ENCODE measurements at regions not wholly inside any gene's neighbourhood (a gene's known extent, or its start where the extent isn't known, plus 50 kb on each side); places are given as distances from the start of the nearest gene placed in this dataset.

- no peak overlapping the region for H3K27ac ChIP-seq
- H3K36me3 ChIP-seq (ENCODE audit: low read depth, missing control alignments), result no peaks in the 10 kb centered on the region
- intact Hi-C loops (cut with DNase I; ENCODE audit: low total_unique reads), result no loop called here
- H3K27me3 ChIP-seq, result no peaks in the 10 kb centered on the region
- WGBS, 2 donors, result 69 to 90% methylated on average over 2 of the region's 2 CpGs
- H3K9me3 ChIP-seq, result no peaks in the 10 kb centered on the region
- no peak for DNase-seq
- H3K4me1 ChIP-seq, result no peaks in the 10 kb centered on the region
- TF ChIP-seq, protein P1, sequence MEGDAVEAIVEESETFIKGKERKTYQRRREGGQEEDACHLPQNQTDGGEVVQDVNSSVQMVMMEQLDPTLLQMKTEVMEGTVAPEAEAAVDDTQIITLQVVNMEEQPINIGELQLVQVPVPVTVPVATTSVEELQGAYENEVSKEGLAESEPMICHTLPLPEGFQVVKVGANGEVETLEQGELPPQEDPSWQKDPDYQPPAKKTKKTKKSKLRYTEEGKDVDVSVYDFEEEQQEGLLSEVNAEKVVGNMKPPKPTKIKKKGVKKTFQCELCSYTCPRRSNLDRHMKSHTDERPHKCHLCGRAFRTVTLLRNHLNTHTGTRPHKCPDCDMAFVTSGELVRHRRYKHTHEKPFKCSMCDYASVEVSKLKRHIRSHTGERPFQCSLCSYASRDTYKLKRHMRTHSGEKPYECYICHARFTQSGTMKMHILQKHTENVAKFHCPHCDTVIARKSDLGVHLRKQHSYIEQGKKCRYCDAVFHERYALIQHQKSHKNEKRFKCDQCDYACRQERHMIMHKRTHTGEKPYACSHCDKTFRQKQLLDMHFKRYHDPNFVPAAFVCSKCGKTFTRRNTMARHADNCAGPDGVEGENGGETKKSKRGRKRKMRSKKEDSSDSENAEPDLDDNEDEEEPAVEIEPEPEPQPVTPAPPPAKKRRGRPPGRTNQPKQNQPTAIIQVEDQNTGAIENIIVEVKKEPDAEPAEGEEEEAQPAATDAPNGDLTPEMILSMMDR (IDR thresholded peaks at IDR 0.05), result no peak
- TF ChIP-seq POLR2A (IDR thresholded peaks at IDR 0.05), result no peak
- H3K4me3 ChIP-seq, result no peak overlapping the region
Measured at GRCh38 chr1:242787968-242788367, 263.5 kb upstream of the PLD5 start.

DNA sequence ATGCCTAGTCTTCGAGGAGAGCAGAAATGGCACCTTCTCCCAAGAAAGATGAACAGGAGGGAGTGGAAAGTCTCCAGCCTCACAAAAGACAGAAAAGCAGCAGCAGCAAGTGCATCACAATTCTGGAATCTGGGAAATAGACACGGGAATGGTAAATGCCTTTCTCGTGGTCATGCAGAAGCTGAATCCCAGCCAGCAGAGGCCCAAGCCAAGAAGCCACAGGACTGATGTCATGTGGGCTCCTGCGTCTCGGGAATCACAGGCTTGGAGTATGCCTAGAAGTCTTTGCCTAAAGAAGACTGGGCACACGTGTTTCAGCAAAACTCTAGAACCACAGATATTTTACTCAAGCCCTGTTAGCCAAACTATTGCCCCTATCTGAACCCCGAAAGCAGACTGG lies 260.3 kb upstream of the PLD5 start:
- H3K27ac ChIP-seq, result no peak overlapping the region
- H3K4me3 ChIP-seq, result no peak overlapping the region
- H3K9me3 ChIP-seq, result no peaks in the 10 kb centered on the region
- H3K4me1 ChIP-seq, result no peaks in the 10 kb centered on the region
- H3K27me3 ChIP-seq, result no peaks in the 10 kb centered on the region
- H3K36me3 ChIP-seq (ENCODE audit: low read depth, missing control alignments), result no peaks in the 10 kb centered on the region
- TF ChIP-seq, protein P1 (IDR thresholded peaks at IDR 0.05), result no peak
- no peak for TF ChIP-seq POLR2A (IDR thresholded peaks at IDR 0.05)
- 63 to 68% methylated on average over 7 of the region's 7 CpGs for WGBS, 2 donors
- DNase-seq, result no peak
- intact Hi-C loops (cut with DNase I; ENCODE audit: low total_unique reads), result no loop called here

DNA sequence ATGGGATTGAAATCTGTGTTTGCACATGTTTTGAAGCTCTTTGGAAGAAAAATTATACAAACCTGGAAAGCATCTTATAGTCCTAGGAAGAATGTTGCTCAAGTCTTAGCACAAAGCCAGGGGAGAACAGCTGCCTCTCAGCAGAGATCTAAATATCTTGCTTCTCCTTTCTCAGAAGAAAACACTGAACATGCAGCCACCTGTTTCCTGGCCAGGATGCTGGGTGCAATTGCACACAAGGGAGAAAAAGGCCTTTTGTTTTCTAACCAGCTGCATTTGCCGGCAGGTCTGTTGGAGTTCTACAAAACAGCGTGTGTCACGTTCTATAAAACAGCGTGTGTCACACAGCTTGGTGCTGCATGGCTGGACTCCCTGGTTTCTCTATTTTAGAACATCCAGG lies 259.6 kb upstream of the PLD5 start:
- Histone ChIP-seq H3K4me3 (no peak overlapping the region), H3K27me3 (no peaks in the 10 kb centered on the region), H3K4me1 (no peaks in the 10 kb centered on the region), H3K36me3 (ENCODE audit: low read depth, missing control alignments) (no peaks in the 10 kb centered on the region), H3K9me3 (no peaks in the 10 kb centered on the region), H3K27ac (no peak overlapping the region)
- DNase-seq, result no peak
- no peak for TF ChIP-seq POLR2A (IDR thresholded peaks at IDR 0.05)
- TF ChIP-seq, protein P1 (IDR thresholded peaks at IDR 0.05), result no peak
- WGBS, 2 donors, result 73 to 78% methylated on average over 3 to 4 of the region's 4 CpGs
- intact Hi-C loops (cut with DNase I; ENCODE audit: low total_unique reads), result no loop called here

DNA sequence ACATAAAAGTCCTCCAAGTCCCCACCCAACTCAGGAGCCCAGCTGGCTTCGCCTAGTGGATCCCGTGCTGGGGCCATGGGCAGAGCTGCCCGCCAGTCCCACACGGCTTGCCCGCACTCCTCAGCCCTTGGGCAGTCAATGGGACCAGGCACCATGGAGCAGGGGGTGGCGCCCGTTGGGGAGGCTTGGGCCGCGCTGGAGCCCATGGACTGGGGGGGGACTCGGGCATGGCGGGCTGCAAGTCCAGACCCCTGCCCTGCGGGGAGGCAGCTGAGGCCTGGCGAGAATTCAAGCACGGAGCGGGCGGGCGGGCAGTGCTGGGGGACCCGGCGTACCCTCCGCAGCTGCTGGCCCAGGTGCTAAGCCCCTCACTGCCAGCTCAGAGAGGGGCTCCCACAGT lies 249.8 kb upstream of the PLD5 start:
- DNase-seq, result no peak

DNA sequence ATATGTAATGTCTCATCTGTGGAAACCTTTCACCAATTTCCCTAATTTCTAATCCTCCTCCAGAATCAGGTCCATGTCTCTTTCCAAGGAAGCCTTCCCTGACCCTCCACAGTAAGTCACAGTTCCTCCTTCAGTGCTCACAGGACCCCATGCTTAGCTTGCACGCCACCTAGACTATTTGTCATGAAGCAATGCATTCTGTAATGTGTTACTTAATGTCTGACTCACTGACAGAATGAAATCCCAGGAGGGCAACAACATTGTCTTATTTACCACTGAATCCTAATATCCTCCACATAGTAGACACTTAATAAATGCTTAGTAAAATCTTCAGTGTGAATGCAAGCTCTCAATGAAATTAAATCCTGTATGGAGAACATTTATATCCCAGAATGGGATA lies 245.9 kb upstream of the PLD5 start:
- no peaks in the 10 kb centered on the region for H3K27me3 ChIP-seq
- TF ChIP-seq, protein P1 (IDR thresholded peaks at IDR 0.05), result no peak
- TF ChIP-seq POLR2A (IDR thresholded peaks at IDR 0.05), result no peak
- 63 to 69% methylated on average over 1 of the region's 1 CpG for WGBS, 2 donors

More for the DNA sequence above, 249.8 kb upstream of the PLD5 start:
- Histone ChIP-seq H3K27ac (no peak overlapping the region), H3K9me3 (no peaks in the 10 kb centered on the region), H3K4me3 (no peak overlapping the region), H3K4me1 (no peaks in the 10 kb centered on the region), H3K36me3 (ENCODE audit: low read depth, missing control alignments) (no peaks in the 10 kb centered on the region), H3K27me3 (no peaks in the 10 kb centered on the region)
- TF ChIP-seq, protein P1 (IDR thresholded peaks at IDR 0.05), result no peak
- no peak for TF ChIP-seq POLR2A (IDR thresholded peaks at IDR 0.05)
- 88% methylated on average over 20 of the region's 20 CpGs; no CpG with 5 or more reads in 1 of the 2 donors for WGBS, 2 donors
- intact Hi-C loops (cut with DNase I; ENCODE audit: low total_unique reads), result no loop called here

More for the DNA sequence above, 245.9 kb upstream of the PLD5 start:
- DNase-seq, result no peak
- no peaks in the 10 kb centered on the region for H3K4me1 ChIP-seq
- intact Hi-C loops (cut with DNase I; ENCODE audit: low total_unique reads), result no loop called here
- H3K36me3 ChIP-seq (ENCODE audit: low read depth, missing control alignments), result no peaks in the 10 kb centered on the region
- H3K9me3 ChIP-seq, result no peaks in the 10 kb centered on the region
- no peak overlapping the region for H3K4me3 ChIP-seq
- H3K27ac ChIP-seq, result no peak overlapping the region

Measured in testis (tissue), 2 donors.